Neutrophil (primary cell): ENCODE measurements at regions not wholly inside any gene's neighbourhood (a gene's known extent, or its start where the extent isn't known, plus 50 kb on each side); places are given as distances from the start of the nearest gene placed in this dataset.

Experiments
- H3K27ac ChIP-seq: fragments of 200-600 bp; sonication (generic); 2 replicates; pipeline ENCODE4 v1.5.1; 2016; ENCODE audit warnings: mild to moderate bottlenecking, moderate library complexity
- H3K27me3 ChIP-seq: fragments of 200-600 bp; sonication (generic); 2 replicates; pipeline ENCODE4 v1.6.0; 2016; ENCODE audit warnings: mild to moderate bottlenecking
- H3K36me3 ChIP-seq: fragments of 200-600 bp; sonication (generic); 2 replicates; pipeline ENCODE4 v1.5.1; 2017
- H3K4me1 ChIP-seq, 2 experiments: fragments of 200-600 bp in 1 of 2; sonication (generic) in 1 of 2; 1 replicate in 1 of 2; 2 replicates in 1 of 2; pipeline versions ENCODE4 v1.5.1 to v1.6.1; 2013 to 2016; ENCODE audit warnings: low read depth in 1 of 2, low read length in 1 of 2, mild to moderate bottlenecking in 1 of 2, moderate library complexity in 1 of 2; ENCODE audit not compliant: control insufficient read depth in 1 of 2, insufficient read depth in 1 of 2
- H3K4me3 ChIP-seq, 2 experiments: fragments of 200-600 bp in 1 of 2; sonication (generic) in 1 of 2; 1 replicate in 1 of 2; 2 replicates in 1 of 2; pipeline ENCODE4 v1.5.1; 2013 to 2016; ENCODE audit warnings: low read depth in 1 of 2, low read length in 1 of 2, mild to moderate bottlenecking in 1 of 2, moderate library complexity in 1 of 2
- H3K9me3 ChIP-seq: fragments of 200-600 bp; sonication (generic); 2 replicates; pipeline ENCODE4 v1.5.1; 2016
- TF ChIP-seq, protein P1 (sequence below): fragments of 200-600 bp; sonication (generic); IDR thresholded peaks from 2 replicates; pipeline ENCODE4 v1.5.1; 2016; ENCODE audit warnings: antibody characterized with exemption

- TF ChIP-seq, protein P1, sequence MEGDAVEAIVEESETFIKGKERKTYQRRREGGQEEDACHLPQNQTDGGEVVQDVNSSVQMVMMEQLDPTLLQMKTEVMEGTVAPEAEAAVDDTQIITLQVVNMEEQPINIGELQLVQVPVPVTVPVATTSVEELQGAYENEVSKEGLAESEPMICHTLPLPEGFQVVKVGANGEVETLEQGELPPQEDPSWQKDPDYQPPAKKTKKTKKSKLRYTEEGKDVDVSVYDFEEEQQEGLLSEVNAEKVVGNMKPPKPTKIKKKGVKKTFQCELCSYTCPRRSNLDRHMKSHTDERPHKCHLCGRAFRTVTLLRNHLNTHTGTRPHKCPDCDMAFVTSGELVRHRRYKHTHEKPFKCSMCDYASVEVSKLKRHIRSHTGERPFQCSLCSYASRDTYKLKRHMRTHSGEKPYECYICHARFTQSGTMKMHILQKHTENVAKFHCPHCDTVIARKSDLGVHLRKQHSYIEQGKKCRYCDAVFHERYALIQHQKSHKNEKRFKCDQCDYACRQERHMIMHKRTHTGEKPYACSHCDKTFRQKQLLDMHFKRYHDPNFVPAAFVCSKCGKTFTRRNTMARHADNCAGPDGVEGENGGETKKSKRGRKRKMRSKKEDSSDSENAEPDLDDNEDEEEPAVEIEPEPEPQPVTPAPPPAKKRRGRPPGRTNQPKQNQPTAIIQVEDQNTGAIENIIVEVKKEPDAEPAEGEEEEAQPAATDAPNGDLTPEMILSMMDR, result no peak
- H3K4me1 ChIP-seq, result no peaks in the 10 kb centered on the region
- H3K9me3 ChIP-seq, result no peaks in the 10 kb centered on the region
- H3K27me3 ChIP-seq, result no peaks in the 10 kb centered on the region
- H3K4me3 ChIP-seq, result no peak overlapping the region
- H3K27ac ChIP-seq, result no peak overlapping the region
- H3K36me3 ChIP-seq, result no peaks in the 10 kb centered on the region
These were observed 184.0 kb downstream of the TMEM18 start for GRCh38 chr2:493228-493627.

DNA sequence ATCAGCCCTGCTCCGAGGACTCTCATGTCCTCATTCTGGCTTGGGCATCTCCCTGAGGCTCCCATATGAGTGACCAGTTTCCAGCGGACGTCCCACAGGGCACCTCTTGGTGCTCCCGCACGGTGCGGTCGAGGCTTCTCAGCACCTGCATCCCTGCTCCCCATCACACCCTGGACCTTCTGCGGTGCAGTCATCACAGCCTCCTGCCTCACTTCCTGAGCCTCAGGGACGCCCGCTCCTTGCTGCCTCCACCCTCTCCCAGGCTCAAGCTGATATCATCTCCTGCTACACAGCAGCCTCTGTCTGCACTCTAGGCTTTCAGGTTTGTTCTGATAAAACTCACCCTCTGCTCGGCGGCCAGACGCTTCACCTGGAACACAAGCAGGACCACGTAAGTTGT lies 185.0 kb downstream of the TMEM18 start:
- Histone ChIP-seq H3K36me3 (no peaks in the 10 kb centered on the region), H3K9me3 (no peaks in the 10 kb centered on the region), H3K4me3 (no peak overlapping the region), H3K27ac (no peak overlapping the region), H3K4me1 (no peaks in the 10 kb centered on the region), H3K27me3 (no peaks in the 10 kb centered on the region)
- TF ChIP-seq, protein P1, result no peak

GRCh38 chr2:489838-490237 lies 187.4 kb downstream of the TMEM18 start:
- TF ChIP-seq, protein P1, result no peak
- H3K9me3 ChIP-seq, result no peaks in the 10 kb centered on the region
- H3K27me3 ChIP-seq, result no peaks in the 10 kb centered on the region
- H3K4me1 ChIP-seq, result no peaks in the 10 kb centered on the region
- no peak overlapping the region for H3K27ac ChIP-seq
- no peaks in the 10 kb centered on the region for H3K36me3 ChIP-seq
- H3K4me3 ChIP-seq, result no peak overlapping the region

GRCh38 chr2:489084-489483 lies 188.1 kb downstream of the TMEM18 start:
- Histone ChIP-seq H3K27me3 (no peaks in the 10 kb centered on the region), H3K36me3 (no peaks in the 10 kb centered on the region), H3K4me3 (no peak overlapping the region), H3K27ac (no peak overlapping the region), H3K4me1 (no peaks in the 10 kb centered on the region), H3K9me3 (no peaks in the 10 kb centered on the region)
- TF ChIP-seq, protein P1, result no peak

GRCh38 chr2:487186-488079 lies 189.8 kb downstream of the TMEM18 start:
- TF ChIP-seq, protein P1, result no peak

More at GRCh38 chr2:487186-488079, 189.8 kb downstream of the TMEM18 start:
- no peaks in the 10 kb centered on the region for H3K27me3 ChIP-seq
- H3K9me3 ChIP-seq, result no peaks in the 10 kb centered on the region
- no peak overlapping the region for H3K27ac ChIP-seq
- no peaks in the 10 kb centered on the region for H3K4me1 ChIP-seq
- no peak overlapping the region for H3K4me3 ChIP-seq
- no peaks in the 10 kb centered on the region for H3K36me3 ChIP-seq
